Fibroblast of villous mesenchyme (primary cell): ENCODE measurements at regions not wholly inside any gene's neighbourhood (a gene's known extent, or its start where the extent isn't known, plus 50 kb on each side); places are given as distances from the start of the nearest gene placed in this dataset.

Experiments used
- DNase-seq: peaks from one replicate; pipeline ENCODE4 v3.0.0-alpha.2; 2010; ENCODE audit warnings: low read depth
- H3K4me3 ChIP-seq: 2 replicates; pipeline ENCODE4 v1.5.1; 2011; ENCODE audit warnings: low read depth, mild to moderate bottlenecking, low read length
- TF ChIP-seq, protein P1 (sequence below): IDR thresholded peaks from 2 replicates; pipeline ENCODE4 v1.5.1; 2012; ENCODE audit warnings: low read depth, mild to moderate bottlenecking, low read length; ENCODE audit not compliant: insufficient read depth

DNA sequence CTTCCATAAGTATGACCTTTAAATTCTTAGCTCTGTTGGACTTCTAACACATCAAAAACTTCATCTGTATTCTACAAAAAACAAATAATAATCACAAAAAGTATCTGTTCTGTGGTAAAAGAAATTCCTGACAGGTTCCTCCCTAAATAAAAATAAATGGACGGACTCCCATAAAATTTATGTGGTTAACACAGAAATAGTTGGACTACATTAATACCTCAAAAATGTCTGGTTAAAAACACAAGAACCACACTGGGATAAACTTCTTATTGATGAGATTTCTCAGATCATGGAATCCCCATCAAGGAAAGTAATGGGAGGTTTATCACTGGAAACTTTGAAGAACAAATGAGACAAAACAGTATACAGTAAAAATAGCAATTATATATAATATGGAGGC lies 172.4 kb downstream of the MOXD1 start:
- peak; percentile 61 for DNase-seq

DNA sequence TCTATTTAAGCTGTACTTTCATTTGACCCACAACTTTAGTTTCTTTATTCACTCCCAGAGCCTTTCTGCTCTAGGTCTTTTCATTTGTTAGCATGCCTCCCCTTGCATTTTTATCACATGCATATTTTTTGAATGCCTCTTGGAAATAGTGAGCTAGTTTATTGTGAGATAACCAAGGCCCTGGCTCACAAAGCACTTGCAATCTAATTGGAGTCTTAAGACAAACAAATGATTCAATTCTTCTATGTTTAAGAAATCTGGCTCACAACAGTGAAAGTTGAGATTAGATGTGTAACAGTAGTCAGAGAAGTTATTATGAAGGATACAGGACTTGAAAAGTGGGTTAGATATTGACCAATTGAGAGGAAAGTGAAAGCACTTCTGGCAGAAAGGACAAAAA lies 173.4 kb downstream of the MOXD1 start:
- peak; percentile 77 for DNase-seq
- H3K4me3 ChIP-seq = no peak overlapping the region
- TF ChIP-seq, protein P1, sequence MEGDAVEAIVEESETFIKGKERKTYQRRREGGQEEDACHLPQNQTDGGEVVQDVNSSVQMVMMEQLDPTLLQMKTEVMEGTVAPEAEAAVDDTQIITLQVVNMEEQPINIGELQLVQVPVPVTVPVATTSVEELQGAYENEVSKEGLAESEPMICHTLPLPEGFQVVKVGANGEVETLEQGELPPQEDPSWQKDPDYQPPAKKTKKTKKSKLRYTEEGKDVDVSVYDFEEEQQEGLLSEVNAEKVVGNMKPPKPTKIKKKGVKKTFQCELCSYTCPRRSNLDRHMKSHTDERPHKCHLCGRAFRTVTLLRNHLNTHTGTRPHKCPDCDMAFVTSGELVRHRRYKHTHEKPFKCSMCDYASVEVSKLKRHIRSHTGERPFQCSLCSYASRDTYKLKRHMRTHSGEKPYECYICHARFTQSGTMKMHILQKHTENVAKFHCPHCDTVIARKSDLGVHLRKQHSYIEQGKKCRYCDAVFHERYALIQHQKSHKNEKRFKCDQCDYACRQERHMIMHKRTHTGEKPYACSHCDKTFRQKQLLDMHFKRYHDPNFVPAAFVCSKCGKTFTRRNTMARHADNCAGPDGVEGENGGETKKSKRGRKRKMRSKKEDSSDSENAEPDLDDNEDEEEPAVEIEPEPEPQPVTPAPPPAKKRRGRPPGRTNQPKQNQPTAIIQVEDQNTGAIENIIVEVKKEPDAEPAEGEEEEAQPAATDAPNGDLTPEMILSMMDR = no peak

More for the DNA sequence above, 172.4 kb downstream of the MOXD1 start:
- TF ChIP-seq, protein P1 = no peak
- H3K4me3 ChIP-seq = no peak overlapping the region

DNA sequence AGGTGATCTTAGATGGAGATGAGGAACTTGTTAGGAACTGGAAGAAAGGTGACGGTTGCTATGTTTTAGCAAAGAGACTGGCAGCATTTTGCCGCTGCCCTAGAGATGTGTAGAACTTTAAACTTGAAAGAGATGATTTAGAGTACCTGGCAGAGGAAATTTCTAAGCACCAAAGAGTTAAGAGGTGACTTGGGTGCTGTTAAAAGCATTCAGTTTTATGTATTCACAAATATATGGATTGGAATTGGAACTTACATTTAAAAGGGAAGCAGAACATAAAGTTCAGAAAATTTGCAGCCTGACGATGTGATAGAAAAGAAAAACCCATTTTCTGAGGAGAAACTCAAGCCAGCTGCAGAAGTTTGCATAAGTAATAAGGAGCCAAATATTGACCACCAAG lies 176.3 kb downstream of the MOXD1 start:
- no peak for DNase-seq
- TF ChIP-seq, protein P1 = no peak
- H3K4me3 ChIP-seq = no peak overlapping the region

DNA sequence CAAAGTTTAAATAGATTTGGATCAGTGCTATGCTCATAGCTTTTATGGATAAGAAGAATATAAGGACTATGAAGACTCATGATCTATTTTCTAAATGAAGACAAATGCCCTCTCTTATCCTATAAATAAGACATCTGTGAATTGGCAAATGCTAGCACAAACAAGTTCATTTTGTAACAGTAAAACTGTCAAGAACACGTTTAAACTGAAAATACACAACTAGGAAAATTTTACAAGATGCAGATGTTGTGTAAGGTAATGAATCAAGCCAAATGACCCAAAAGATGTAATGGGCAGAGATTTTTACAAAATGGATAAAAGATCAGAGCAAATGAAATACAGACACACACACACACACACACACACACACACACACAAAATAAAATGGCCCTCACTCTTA lies 180.5 kb downstream of the MOXD1 start:
- DNase-seq = peak; percentile 55
- no peak overlapping the region for H3K4me3 ChIP-seq
- TF ChIP-seq, protein P1 = no peak

DNA sequence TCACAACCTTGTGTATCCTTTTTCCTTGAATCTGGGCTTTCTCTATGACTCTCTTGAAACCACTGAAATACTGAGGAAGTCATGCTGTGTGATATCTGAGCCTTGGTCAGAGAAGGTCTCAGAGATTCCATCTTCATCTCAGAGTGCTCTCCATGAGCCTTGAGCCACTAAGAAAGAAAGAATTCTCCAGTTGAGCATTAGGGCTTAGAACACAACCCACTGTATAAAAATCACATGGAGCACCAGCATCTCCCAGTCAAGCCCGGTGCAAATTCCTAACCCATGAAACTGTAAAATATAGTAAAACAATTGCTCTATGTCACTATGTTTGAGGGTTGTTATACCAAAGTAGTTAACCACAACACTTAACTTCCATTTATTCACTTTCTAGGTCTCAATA lies 181.4 kb downstream of the MOXD1 start:
- no peak for DNase-seq
- no peak overlapping the region for H3K4me3 ChIP-seq
- TF ChIP-seq, protein P1 = no peak

DNA sequence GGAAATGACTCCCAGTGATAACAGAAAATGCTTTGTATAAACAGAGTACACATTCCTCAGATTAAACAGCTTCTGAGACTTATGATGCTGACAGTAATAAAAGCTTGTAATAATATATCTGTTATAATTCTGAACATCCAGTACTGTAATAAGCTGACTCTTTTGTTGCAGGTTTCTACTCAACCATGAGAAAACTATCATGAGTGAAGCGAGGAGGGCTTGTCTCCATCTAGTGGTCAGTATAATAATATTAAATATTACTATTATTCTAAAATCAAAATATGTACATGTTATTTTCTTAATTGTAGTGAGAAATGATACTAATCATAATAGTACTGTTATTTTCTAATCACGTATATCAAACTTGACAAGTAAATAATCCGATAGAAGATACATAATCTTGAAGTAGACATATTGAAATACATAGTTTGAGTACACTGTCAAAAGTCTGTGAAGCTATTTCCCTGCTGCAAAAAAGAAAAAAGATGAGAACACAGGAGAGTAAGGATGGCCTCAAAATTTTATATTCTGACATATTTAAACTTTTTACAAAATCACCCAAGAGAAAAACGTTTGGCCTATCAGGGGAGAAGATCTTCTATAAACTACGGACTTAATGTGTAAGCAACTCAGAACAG lies 183.1 kb downstream of the MOXD1 start:
- no peak overlapping the region for H3K4me3 ChIP-seq
- TF ChIP-seq, protein P1 = peak; percentile 51
- DNase-seq = peak; percentile 62

DNA sequence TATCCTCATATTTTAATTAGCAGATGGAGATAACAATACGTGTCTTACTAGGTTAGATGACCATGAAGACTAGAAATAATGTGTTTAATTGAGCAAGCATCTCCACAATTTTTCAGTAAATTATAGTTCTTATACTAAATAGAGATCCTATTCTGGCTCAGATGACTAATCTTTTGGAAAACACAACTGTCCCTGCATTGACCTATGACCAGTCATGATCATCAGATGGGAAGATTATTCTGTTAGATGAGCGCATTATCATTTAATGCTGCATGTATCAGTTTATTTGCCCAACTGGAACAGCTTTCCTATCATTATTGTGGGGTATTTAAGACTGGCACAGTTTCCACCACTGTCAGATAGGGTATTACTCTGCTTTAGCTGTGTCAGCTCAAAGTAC lies 185.5 kb downstream of the MOXD1 start:
- DNase-seq = no peak
- H3K4me3 ChIP-seq = no peak overlapping the region
- TF ChIP-seq, protein P1 = no peak
